Endothelial cell (in vitro differentiated cells): ENCODE measurements at regions not wholly inside any gene's neighbourhood (a gene's known extent, or its start where the extent isn't known, plus 50 kb on each side); places are given as distances from the start of the nearest gene placed in this dataset.

Experiments used
- DNase-seq: peaks from one replicate; pipeline ENCODE4 v3.0.0; 2021; ENCODE audit warnings: low spot score
- H3K27ac Mint-ChIP-seq: one replicate; pipeline ENCODE4 v1.8.0; 2021; ENCODE audit warnings: mixed read lengths, inconsistent platforms; ENCODE audit not compliant: unreplicated experiment
- H3K27me3 Mint-ChIP-seq: one replicate; pipeline ENCODE4 v1.8.0; 2021; ENCODE audit warnings: mild to moderate bottlenecking, moderate library complexity, mixed read lengths, inconsistent platforms; ENCODE audit not compliant: unreplicated experiment
- H3K36me3 Mint-ChIP-seq: one replicate; pipeline ENCODE4 v1.8.0; 2021; ENCODE audit warnings: mild to moderate bottlenecking, low read depth, mixed read lengths, inconsistent platforms; ENCODE audit not compliant: unreplicated experiment
- H3K4me1 Mint-ChIP-seq: one replicate; pipeline ENCODE4 v1.8.0; 2021; ENCODE audit warnings: mild to moderate bottlenecking, mixed read lengths, inconsistent platforms; ENCODE audit not compliant: unreplicated experiment
- H3K4me3 Mint-ChIP-seq: one replicate; pipeline ENCODE4 v1.8.0; 2021; ENCODE audit warnings: mild to moderate bottlenecking, mixed read lengths, inconsistent platforms; ENCODE audit not compliant: unreplicated experiment
- H3K9me3 Mint-ChIP-seq: one replicate; pipeline ENCODE4 v1.8.0; 2021; ENCODE audit warnings: mixed read lengths, inconsistent platforms; ENCODE audit not compliant: unreplicated experiment
- TF ChIP-seq, protein P1 (sequence below): fragments of 200-600 bp; sonication (generic); IDR thresholded peaks from one replicate; pipeline ENCODE4 v1.5.0; 2021; ENCODE audit warnings: antibody characterized with exemption; ENCODE audit not compliant: unreplicated experiment

DNA sequence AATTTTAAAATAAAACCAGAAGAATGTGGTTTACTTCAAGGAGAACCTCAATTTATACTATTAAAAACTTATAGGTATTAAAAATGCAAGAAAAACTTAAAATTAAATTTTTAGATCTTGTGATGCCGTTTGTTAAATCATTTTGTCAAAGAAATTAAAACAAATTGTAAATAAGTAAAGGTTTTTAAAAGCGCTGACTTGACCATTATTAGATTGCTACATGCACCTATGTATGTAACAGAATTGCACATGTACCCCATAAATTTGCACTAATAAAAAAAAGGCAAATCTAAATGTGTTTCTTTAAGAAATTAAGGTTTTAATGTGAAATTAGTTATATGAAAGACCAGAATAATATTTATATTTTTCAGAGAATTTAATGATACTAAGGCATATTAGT lies 156.1 kb downstream of the LARP7 start:
- TF ChIP-seq, protein P1, sequence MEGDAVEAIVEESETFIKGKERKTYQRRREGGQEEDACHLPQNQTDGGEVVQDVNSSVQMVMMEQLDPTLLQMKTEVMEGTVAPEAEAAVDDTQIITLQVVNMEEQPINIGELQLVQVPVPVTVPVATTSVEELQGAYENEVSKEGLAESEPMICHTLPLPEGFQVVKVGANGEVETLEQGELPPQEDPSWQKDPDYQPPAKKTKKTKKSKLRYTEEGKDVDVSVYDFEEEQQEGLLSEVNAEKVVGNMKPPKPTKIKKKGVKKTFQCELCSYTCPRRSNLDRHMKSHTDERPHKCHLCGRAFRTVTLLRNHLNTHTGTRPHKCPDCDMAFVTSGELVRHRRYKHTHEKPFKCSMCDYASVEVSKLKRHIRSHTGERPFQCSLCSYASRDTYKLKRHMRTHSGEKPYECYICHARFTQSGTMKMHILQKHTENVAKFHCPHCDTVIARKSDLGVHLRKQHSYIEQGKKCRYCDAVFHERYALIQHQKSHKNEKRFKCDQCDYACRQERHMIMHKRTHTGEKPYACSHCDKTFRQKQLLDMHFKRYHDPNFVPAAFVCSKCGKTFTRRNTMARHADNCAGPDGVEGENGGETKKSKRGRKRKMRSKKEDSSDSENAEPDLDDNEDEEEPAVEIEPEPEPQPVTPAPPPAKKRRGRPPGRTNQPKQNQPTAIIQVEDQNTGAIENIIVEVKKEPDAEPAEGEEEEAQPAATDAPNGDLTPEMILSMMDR: no peak
- Mint-ChIP-seq H3K4me1 (no peaks in the 10 kb centered on the region), H3K9me3 (no peaks in the 10 kb centered on the region), H3K4me3 (no peak overlapping the region), H3K27ac (no peak overlapping the region), H3K36me3 (peaks cover 4% of the 10 kb centered on the region), H3K27me3 (no peaks in the 10 kb centered on the region)
- DNase-seq: no peak

DNA sequence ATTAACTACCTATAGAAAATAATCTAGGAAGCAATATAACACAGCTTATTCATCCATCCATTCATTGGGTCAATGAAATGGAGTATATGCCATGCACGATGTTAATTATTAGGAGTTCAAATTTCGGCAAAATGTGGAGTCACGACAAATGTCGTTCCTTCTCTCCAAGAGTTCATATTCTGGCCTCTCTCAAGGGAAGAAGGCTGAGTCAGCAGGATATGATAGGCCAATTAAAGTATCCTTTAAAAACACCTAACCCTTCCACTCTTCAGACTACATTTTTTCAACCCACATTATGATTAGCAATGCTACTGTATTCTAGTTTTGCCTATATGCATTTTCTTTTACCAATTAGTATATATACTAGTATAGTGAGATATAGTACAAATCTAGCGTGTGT lies 163.1 kb downstream of the LARP7 start:
- Mint-ChIP-seq H3K36me3 (peaks cover 4% of the 10 kb centered on the region), H3K9me3 (no peaks in the 10 kb centered on the region), H3K27me3 (no peaks in the 10 kb centered on the region), H3K4me1 (peaks cover 12% of the 10 kb centered on the region), H3K27ac (no peak overlapping the region), H3K4me3 (no peak overlapping the region)
- TF ChIP-seq, protein P1: no peak
- no peak for DNase-seq

DNA sequence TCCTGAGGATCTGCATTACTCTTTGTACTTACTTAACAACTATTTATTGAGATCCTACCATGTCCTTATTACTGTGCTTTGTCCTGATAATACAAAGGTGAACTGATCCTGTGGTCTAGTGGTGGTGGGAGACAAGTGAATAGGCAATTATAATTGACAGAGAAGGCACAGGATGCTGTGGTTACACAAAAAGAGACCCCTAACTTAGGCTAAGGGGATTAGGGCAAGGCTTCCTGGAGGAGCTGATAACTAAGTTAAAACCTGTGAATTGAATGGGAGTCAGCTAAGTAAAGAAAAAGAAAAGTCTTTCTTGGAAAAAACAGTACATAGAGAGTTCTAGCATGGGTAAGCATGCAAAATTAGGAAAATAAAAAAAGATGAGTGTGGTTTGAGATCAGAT lies 164.4 kb downstream of the LARP7 start:
- Mint-ChIP-seq H3K36me3 (peaks cover 4% of the 10 kb centered on the region), H3K27me3 (peaks cover 2% of the 10 kb centered on the region), H3K9me3 (no peaks in the 10 kb centered on the region), H3K4me3 (no peak overlapping the region), H3K27ac (peak overlapping the region; percentile 9), H3K4me1 (peaks cover 12% of the 10 kb centered on the region)
- TF ChIP-seq, protein P1: no peak
- DNase-seq: no peak

DNA sequence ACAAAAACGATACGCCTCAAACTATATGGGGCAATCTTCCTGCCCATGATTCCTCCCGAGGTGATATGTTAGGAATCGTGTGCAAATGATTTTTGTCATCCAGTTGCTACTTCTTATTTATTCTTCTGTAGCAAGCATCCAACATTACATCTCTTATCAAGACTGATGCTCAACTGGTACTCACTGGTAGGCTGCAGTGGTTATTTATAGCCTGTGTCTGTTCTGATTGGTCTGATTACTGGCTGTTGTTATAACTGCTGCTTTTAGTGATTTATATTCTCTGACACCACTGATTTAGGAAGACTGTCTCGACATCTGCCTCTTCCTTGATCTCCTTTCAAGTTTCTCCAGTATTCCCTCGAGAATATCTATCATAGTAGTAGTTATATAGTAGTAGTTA lies 165.8 kb downstream of the LARP7 start:
- Mint-ChIP-seq H3K36me3 (peaks cover 4% of the 10 kb centered on the region), H3K9me3 (no peaks in the 10 kb centered on the region), H3K27me3 (peaks cover 2% of the 10 kb centered on the region), H3K4me3 (no peak overlapping the region), H3K27ac (no peak overlapping the region), H3K4me1 (peaks cover 19% of the 10 kb centered on the region)
- no peak for DNase-seq
- TF ChIP-seq, protein P1: no peak

DNA sequence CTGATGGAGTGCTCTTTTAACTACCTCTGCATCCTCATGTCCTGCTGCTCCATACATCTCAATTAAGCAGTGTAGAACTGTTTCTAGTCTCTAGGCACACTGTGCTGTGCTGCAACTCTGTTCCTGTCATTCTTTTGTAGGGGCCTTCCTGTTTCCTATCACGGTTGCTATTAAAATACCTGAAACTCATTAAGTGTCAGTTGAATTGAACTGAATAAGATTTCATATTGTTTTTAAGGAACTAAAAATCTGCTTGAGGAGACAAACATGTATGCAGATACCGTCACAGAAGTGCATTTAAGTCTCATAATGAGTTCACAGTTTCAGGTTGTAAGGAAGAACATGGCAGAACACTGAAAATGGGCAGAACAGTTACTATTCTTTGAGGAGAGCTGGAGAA lies 170.1 kb downstream of the LARP7 start:
- Mint-ChIP-seq H3K9me3 (no peaks in the 10 kb centered on the region), H3K27me3 (peaks cover 2% of the 10 kb centered on the region), H3K27ac (no peak overlapping the region), H3K4me3 (no peak overlapping the region), H3K36me3 (no peaks in the 10 kb centered on the region), H3K4me1 (peaks cover 7% of the 10 kb centered on the region)
- no peak for DNase-seq
- TF ChIP-seq, protein P1: no peak
